EH (cell line): ENCODE measurements at regions not wholly inside any gene's neighbourhood (a gene's known extent, or its start where the extent isn't known, plus 50 kb on each side); places are given as distances from the start of the nearest gene placed in this dataset.
"Not testable (repeated sequence)": the region's sequence is repeated elsewhere in the genome, so short reads cannot be mapped to it uniquely, and the experiment has no call there.

Experiments used
- DNase-seq: peaks from one replicate; pipeline ENCODE4 v3.0.0-alpha.2; 2015; ENCODE audit warnings: low read depth

- DNase-seq = not testable (repeated sequence)
Measured at GRCh38 chr2:37806004-37806403, 119.1 kb upstream of the RMDN2 start.

- DNase-seq = peak; percentile 68
Measured at GRCh38 chr2:37809525-37809924, 115.6 kb upstream of the RMDN2 start.

- peak; percentile 66 for DNase-seq
Measured at GRCh38 chr2:37809931-37810570, 115.0 kb upstream of the RMDN2 start.

GRCh38 chr2:37812414-37812813 lies 112.7 kb upstream of the RMDN2 start:
- DNase-seq = no peak

GRCh38 chr2:37812941-37813730 lies 112.0 kb upstream of the RMDN2 start:
- no peak for DNase-seq

- DNase-seq = no peak
Measured at GRCh38 chr2:37816036-37816435, 109.1 kb upstream of the RMDN2 start.

GRCh38 chr2:37816686-37817085 lies 108.4 kb upstream of the RMDN2 start:
- DNase-seq = no peak

GRCh38 chr2:37819186-37819585 lies 105.9 kb upstream of the RMDN2 start:
- peak; percentile 92 for DNase-seq

- no peak for DNase-seq
Measured at GRCh38 chr2:37820471-37820986, 104.6 kb upstream of the RMDN2 start.

GRCh38 chr2:37825586-37825985 lies 99.5 kb upstream of the RMDN2 start:
- DNase-seq = no peak

- no peak for DNase-seq
Measured at GRCh38 chr2:37826611-37827010, 98.5 kb upstream of the RMDN2 start.

GRCh38 chr2:37827455-37827854 lies 97.6 kb upstream of the RMDN2 start:
- DNase-seq = peak; percentile 19

- peak; percentile 92 for DNase-seq
Measured at GRCh38 chr2:37827911-37828511, 97.1 kb upstream of the RMDN2 start.

- peak; percentile 97 for DNase-seq
Measured at GRCh38 chr2:37829202-37829601, 95.9 kb upstream of the RMDN2 start.

GRCh38 chr2:37829616-37830395 lies 95.3 kb upstream of the RMDN2 start:
- peak; percentile 76 for DNase-seq

- no peak for DNase-seq
Measured at GRCh38 chr2:37830636-37831035, 94.5 kb upstream of the RMDN2 start.

GRCh38 chr2:37831081-37831780 lies 93.9 kb upstream of the RMDN2 start:
- no peak for DNase-seq

- DNase-seq = peak; percentile 88
Measured at GRCh38 chr2:37832590-37833197, 92.4 kb upstream of the RMDN2 start.

GRCh38 chr2:37833423-37833822 lies 91.7 kb upstream of the RMDN2 start:
- peak; percentile 31 for DNase-seq

- DNase-seq = no peak
Measured at GRCh38 chr2:37836270-37836669, 88.8 kb upstream of the RMDN2 start.

GRCh38 chr2:37836711-37837110 lies 88.4 kb upstream of the RMDN2 start:
- DNase-seq = no peak
